BLaER1 (cell line): ENCODE measurements at regions not wholly inside any gene's neighbourhood (a gene's known extent, or its start where the extent isn't known, plus 50 kb on each side); places are given as distances from the start of the nearest gene placed in this dataset.

Source experiments
- H3K27ac ChIP-seq: shearing (Covaris generic); formaldehyde crosslinking; 2 replicates; pipeline ENCODE4 v1.8.1; 2022
- H3K27me3 ChIP-seq: shearing (Covaris generic); formaldehyde crosslinking; 2 replicates; pipeline ENCODE4 v1.8.1; 2022
- H3K36me3 ChIP-seq: shearing (Covaris generic); formaldehyde crosslinking; 2 replicates; pipeline ENCODE4 v1.8.1; 2022
- H3K4me1 ChIP-seq: shearing (Covaris generic); formaldehyde crosslinking; 2 replicates; pipeline ENCODE4 v1.8.1; 2022
- H3K4me2 ChIP-seq: shearing (Covaris generic); formaldehyde crosslinking; 2 replicates; pipeline ENCODE4 v1.8.1; 2022
- H3K4me3 ChIP-seq: shearing (Covaris generic); formaldehyde crosslinking; 2 replicates; pipeline ENCODE4 v1.8.1; 2022
- H3K9ac ChIP-seq: shearing (Covaris generic); formaldehyde crosslinking; 2 replicates; pipeline ENCODE4 v1.8.1; 2022
- H3K9me3 ChIP-seq: shearing (Covaris generic); formaldehyde crosslinking; 2 replicates; pipeline ENCODE4 v1.8.1; 2022
- H4K20me1 ChIP-seq: shearing (Covaris generic); formaldehyde crosslinking; 2 replicates; pipeline ENCODE4 v1.8.1; 2022
- Cebpa-rat ChIP-seq: shearing (Covaris generic); IDR thresholded peaks from 2 replicates; pipeline ENCODE4 v1.8.1; 2022

- Histone ChIP-seq H3K4me2 (no peak overlapping the region), H3K4me1 (no peaks in the 10 kb centered on the region), H3K27me3 (no peaks in the 10 kb centered on the region), H4K20me1 (no peaks in the 10 kb centered on the region), H3K4me3 (no peak overlapping the region), H3K9me3 (no peaks in the 10 kb centered on the region), H3K9ac (no peak overlapping the region), H3K27ac (no peak overlapping the region), H3K36me3 (no peaks in the 10 kb centered on the region)
- TF ChIP-seq Cebpa-rat, result no peak
These were observed 97.3 kb upstream of the MYCN start for GRCh38 chr2:15842758-15843666.

GRCh38 chr2:15844211-15844801 is 96.0 kb upstream of the MYCN start:
- Histone ChIP-seq H3K36me3 (no peaks in the 10 kb centered on the region), H3K9ac (no peak overlapping the region), H3K4me3 (no peak overlapping the region), H3K9me3 (no peaks in the 10 kb centered on the region; the same call in 1 of the 2 replicates), H4K20me1 (no peaks in the 10 kb centered on the region), H3K27me3 (no peaks in the 10 kb centered on the region), H3K27ac (no peak overlapping the region), H3K4me2 (no peak overlapping the region), H3K4me1 (no peaks in the 10 kb centered on the region)
- no peak for TF ChIP-seq Cebpa-rat

GRCh38 chr2:15845294-15845693 is 95.1 kb upstream of the MYCN start:
- no peak overlapping the region for H3K4me2 ChIP-seq
- no peak overlapping the region for H3K4me3 ChIP-seq
- no peaks in the 10 kb centered on the region for H3K27me3 ChIP-seq
- H3K27ac ChIP-seq, result no peak overlapping the region
- no peaks in the 10 kb centered on the region for H3K4me1 ChIP-seq
- H3K9ac ChIP-seq, result no peak overlapping the region
- no peaks in the 10 kb centered on the region for H4K20me1 ChIP-seq
- no peaks in the 10 kb centered on the region for H3K36me3 ChIP-seq
- no peaks in the 10 kb centered on the region; the same call in 1 of the 2 replicates for H3K9me3 ChIP-seq
- TF ChIP-seq Cebpa-rat, result no peak

GRCh38 chr2:15845737-15846405 is 94.5 kb upstream of the MYCN start:
- no peaks in the 10 kb centered on the region for H3K27me3 ChIP-seq
- H4K20me1 ChIP-seq, result no peaks in the 10 kb centered on the region
- TF ChIP-seq Cebpa-rat, result no peak
- H3K4me3 ChIP-seq, result no peak overlapping the region
- H3K4me1 ChIP-seq, result no peaks in the 10 kb centered on the region
- H3K27ac ChIP-seq, result no peak overlapping the region
- no peak overlapping the region for H3K9ac ChIP-seq
- no peaks in the 10 kb centered on the region for H3K36me3 ChIP-seq
- H3K9me3 ChIP-seq, result no peaks in the 10 kb centered on the region; the same call in 1 of the 2 replicates
- no peak overlapping the region for H3K4me2 ChIP-seq

- Histone ChIP-seq H3K27ac (no peak overlapping the region), H3K4me1 (no peaks in the 10 kb centered on the region), H4K20me1 (no peaks in the 10 kb centered on the region), H3K9me3 (no peaks in the 10 kb centered on the region; the same call in 1 of the 2 replicates), H3K27me3 (no peaks in the 10 kb centered on the region), H3K36me3 (no peaks in the 10 kb centered on the region), H3K9ac (no peak overlapping the region), H3K4me3 (no peak overlapping the region), H3K4me2 (no peak overlapping the region)
- TF ChIP-seq Cebpa-rat, result no peak
These were observed 93.7 kb upstream of the MYCN start for GRCh38 chr2:15846626-15847025.

GRCh38 chr2:15850534-15850933 is 89.8 kb upstream of the MYCN start:
- Histone ChIP-seq H3K4me2 (no peak overlapping the region), H4K20me1 (no peaks in the 10 kb centered on the region), H3K9me3 (no peaks in the 10 kb centered on the region; the same call in 1 of the 2 replicates), H3K36me3 (no peaks in the 10 kb centered on the region), H3K4me1 (no peaks in the 10 kb centered on the region), H3K27ac (no peak overlapping the region), H3K4me3 (no peak overlapping the region), H3K9ac (no peak overlapping the region), H3K27me3 (no peaks in the 10 kb centered on the region)
- no peak for TF ChIP-seq Cebpa-rat

- H3K9me3 ChIP-seq, result no peaks in the 10 kb centered on the region; the same call in 1 of the 2 replicates
- no peaks in the 10 kb centered on the region for H3K4me1 ChIP-seq
These were observed 89.2 kb upstream of the MYCN start for GRCh38 chr2:15851076-15851693.

GRCh38 chr2:15852811-15853210 is 87.5 kb upstream of the MYCN start:
- Histone ChIP-seq H3K9ac (no peak overlapping the region), H3K9me3 (no peaks in the 10 kb centered on the region; the same call in 1 of the 2 replicates), H3K4me3 (no peak overlapping the region), H4K20me1 (no peaks in the 10 kb centered on the region), H3K4me1 (no peaks in the 10 kb centered on the region), H3K36me3 (no peaks in the 10 kb centered on the region), H3K27me3 (no peaks in the 10 kb centered on the region), H3K4me2 (no peak overlapping the region), H3K27ac (no peak overlapping the region)
- TF ChIP-seq Cebpa-rat, result no peak

More at GRCh38 chr2:15851076-15851693, 89.2 kb upstream of the MYCN start:
- Histone ChIP-seq H3K27me3 (no peaks in the 10 kb centered on the region), H3K4me2 (no peak overlapping the region), H3K4me3 (no peak overlapping the region), H3K9ac (no peak overlapping the region), H3K27ac (no peak overlapping the region), H3K36me3 (no peaks in the 10 kb centered on the region), H4K20me1 (no peaks in the 10 kb centered on the region)
- TF ChIP-seq Cebpa-rat, result no peak

GRCh38 chr2:15853903-15854302 is 86.4 kb upstream of the MYCN start:
- Histone ChIP-seq H3K4me3 (no peak overlapping the region), H3K9me3 (no peaks in the 10 kb centered on the region; the same call in 1 of the 2 replicates), H3K27me3 (no peaks in the 10 kb centered on the region)

More at GRCh38 chr2:15853903-15854302, 86.4 kb upstream of the MYCN start:
- Histone ChIP-seq H3K36me3 (no peaks in the 10 kb centered on the region), H3K4me1 (no peaks in the 10 kb centered on the region), H4K20me1 (no peaks in the 10 kb centered on the region), H3K4me2 (no peak overlapping the region), H3K27ac (no peak overlapping the region), H3K9ac (no peak overlapping the region)
- TF ChIP-seq Cebpa-rat, result no peak
